ENCODE measurements at regions not wholly inside any gene's neighbourhood (a gene's known extent, or its start where the extent isn't known, plus 50 kb on each side); places are given as distances from the start of the nearest gene placed in this dataset.

DNA sequence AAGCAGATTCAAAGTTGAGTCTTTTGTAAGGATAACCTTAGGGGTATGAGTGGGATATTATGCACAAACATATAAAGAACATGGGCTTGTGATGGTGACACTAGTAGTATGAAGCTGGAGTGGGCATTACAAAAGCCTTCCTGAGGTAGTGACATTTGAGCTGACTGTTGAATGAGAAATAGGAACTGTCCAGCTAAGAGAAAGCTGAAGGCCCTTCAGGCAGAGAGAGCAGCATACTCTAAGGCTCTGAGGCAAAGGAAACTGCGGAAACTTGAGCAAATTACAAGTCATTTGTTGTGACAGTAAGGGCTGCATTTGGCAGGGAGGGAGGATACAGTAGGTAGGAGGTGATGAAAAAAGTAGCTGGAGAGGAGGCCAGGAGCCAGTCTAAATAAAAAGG lies 190.7 kb upstream of the CD96 start:
- DNase-seq (ENCODE audit: low read depth, low spot score): no peak

GRCh38 chr3:111352585-111352984 lies 189.4 kb upstream of the CD96 start:
- no peak for DNase-seq (ENCODE audit: low read depth, low spot score)

- DNase-seq (ENCODE audit: low read depth, low spot score): no peak
Observed at GRCh38 chr3:111359261-111360030, 182.6 kb upstream of the CD96 start.

- no peak for DNase-seq (ENCODE audit: low read depth, low spot score)
Observed at GRCh38 chr3:111362381-111363009, 179.5 kb upstream of the CD96 start.

DNA sequence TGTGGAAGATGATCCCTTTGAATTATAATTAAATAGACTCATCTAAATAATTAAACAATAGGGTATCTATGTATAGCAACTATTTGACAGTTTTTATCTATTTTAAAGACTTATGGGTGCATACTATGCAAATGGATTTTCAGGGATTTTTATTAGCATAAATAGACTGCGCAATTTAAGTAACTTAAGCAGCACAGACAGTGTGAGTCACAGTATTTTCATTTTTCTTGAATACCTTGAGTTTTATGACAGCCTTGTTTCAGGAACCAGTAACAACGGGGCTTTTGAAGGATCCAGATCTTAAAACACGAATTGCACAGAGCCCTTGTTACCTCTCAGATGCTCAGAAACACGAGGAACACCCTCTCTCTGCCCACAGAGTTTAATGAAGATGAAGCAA lies 175.5 kb upstream of the CD96 start:
- no peak for DNase-seq (ENCODE audit: low read depth, low spot score)

- DNase-seq (ENCODE audit: low read depth, low spot score): no peak
Observed at GRCh38 chr3:111368056-111368455, 173.9 kb upstream of the CD96 start.

- DNase-seq (ENCODE audit: low read depth, low spot score): no peak
Observed at GRCh38 chr3:111369958-111370357, 172.0 kb upstream of the CD96 start.

DNA sequence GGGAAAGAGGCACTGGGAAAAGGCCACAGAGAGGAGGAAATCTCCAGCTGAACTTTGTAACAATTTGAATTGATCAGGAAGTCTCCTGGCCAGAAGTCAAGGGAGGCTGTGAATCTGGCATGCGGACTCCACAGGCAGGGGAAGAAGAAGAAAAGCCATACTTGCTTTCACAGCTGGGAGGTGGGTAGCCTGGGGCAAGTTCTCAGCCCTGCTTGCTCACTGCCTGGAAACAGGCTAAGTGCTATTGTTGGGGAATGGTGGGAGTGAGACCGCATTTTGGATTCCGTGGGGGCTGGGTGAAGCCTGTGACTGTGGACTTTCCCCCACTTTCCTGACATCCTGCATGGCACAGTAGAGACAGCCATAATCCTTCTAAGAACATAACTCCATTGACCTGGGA lies 168.8 kb upstream of the CD96 start:
- no peak for DNase-seq (ENCODE audit: low read depth, low spot score)

DNA sequence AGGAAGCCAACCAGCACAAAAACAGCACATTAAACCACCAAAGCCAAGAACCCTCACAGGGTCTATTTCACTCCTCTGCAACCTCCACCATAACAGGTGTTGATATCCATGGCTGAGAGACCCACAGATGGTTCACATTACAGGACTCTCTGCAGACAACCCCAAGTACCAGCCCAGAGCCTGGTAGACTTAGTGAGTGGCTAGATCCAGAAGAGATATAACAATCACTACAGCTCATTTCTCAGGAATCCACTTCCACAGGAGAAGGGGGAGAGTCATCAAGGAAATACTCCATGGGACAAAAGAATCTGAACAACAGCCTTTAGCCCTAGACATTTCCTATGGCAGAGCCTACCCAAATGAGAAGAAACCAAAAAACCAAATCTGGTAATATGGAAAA lies 168.1 kb upstream of the CD96 start:
- no peak for DNase-seq (ENCODE audit: low read depth, low spot score)

GRCh38 chr3:111385971-111386495 lies 156.0 kb upstream of the CD96 start:
- no peak for DNase-seq (ENCODE audit: low read depth, low spot score)

GRCh38 chr3:111392894-111393398 lies 149.1 kb upstream of the CD96 start:
- DNase-seq (ENCODE audit: low read depth, low spot score): no peak

- no peak for DNase-seq (ENCODE audit: low read depth, low spot score)
Observed at GRCh38 chr3:111412656-111413055, 129.3 kb upstream of the CD96 start.

DNA sequence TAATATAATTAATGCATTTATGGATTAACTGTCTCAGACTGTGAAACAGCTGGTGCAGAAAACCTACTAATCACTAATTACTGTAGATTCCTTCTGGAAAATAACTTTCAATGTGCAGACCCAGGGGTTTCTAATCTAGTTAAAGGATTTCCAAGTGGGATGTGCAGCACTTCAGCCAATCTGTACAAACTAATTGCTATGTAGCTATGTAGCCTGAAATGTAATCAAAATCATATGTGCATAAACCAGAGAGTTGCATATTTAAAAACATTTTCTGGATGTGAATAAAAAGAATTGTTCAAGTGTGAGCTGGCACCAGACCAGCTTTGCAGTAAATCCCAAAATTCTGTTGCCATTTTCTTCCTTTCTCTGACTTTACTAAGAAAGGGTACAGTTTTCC lies 127.5 kb upstream of the CD96 start:
- DNase-seq (ENCODE audit: low read depth, low spot score): no peak

DNA sequence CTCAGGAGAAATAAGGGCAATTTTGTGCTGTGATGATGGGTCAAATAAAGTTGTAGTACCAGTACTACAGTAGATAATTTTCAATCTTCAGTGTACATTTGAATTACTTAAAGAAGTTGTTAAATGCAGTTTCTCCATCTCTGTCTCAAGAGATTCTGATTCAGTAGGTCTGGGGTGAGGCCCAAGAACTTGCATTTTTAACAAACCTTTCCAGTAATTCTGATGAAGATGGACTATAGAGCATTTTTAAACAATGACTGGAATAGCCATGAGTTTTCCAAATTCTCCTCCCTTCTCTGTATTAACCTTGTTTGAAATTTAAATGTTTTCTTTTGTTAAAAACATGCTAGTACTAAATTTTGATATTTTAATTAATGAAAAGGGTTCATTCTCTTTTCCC lies 127.0 kb upstream of the CD96 start:
- no peak for DNase-seq (ENCODE audit: low read depth, low spot score)

- DNase-seq (ENCODE audit: low read depth, low spot score): no peak
Observed at GRCh38 chr3:111418391-111418790, 123.6 kb upstream of the CD96 start.

DNA sequence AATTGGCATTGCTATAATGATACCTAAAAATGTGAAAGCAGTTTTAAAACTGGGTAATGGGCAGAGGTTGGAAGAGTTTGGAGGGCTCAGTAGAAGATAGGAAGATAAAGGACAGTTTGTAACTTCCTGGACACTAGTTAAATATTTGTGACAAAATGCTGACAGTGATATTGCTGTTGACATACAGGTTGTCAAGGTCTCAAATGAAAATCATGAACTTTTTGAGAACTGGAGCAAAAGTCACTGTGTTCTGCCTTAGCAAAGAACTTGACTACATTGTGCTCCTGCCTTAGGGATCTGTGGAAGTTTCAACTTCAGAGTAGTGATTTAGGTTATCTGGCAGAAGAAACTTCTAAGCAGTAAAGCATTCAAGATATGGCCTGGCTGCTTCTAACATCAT lies 113.7 kb upstream of the CD96 start:
- no peak for DNase-seq (ENCODE audit: low read depth, low spot score)

DNA sequence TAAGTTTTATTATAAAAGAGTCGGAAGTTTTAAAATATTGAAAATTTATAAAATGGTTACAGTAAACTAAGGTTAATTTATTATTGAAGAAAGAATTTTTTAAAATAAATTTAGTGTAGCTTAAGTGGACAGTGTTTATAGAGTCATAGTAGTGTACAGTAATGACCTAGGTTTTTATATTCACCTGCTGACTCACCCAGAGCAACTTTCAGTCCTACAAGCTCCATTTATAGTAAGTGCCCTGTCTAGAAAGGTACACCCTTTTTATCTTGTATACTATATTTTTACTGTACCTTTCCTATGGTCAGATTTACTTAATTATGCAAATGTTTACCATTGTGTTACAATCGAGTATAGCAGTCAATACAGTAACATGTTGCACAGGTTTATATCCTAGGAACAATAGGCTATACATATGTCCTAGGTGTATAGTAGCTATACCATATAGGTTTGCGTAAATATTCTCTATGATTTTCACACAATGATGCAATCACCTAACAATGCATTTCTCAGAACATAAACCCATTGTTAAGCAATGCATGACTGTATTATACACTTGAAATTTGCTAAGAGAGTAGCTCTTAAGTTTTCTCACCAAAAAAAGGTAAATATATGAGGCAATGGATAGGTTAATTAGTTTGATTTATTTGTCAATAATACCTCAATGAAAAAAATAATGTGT lies 106.9 kb upstream of the CD96 start:
- no peak for DNase-seq (ENCODE audit: low read depth, low spot score)

DNA sequence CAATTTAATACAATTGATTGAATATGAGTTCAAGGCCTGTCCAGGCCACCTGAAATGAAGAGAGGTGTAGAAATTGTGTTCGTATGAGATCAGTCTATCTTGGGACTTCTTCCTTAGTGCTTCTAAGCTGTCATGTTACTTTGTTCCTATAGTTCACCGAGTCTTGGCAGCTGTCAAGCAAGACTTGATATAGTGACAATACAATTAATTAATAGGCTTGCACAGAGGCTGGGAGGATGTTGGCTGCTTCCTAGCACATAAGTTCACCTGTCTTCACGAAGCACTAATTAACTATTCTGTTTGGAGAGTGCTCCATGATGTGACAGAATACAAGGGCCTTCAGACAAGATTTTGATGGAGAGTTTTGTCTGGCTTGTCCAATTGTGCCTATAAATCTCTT lies 103.7 kb upstream of the CD96 start:
- DNase-seq (ENCODE audit: low read depth, low spot score): no peak

DNA sequence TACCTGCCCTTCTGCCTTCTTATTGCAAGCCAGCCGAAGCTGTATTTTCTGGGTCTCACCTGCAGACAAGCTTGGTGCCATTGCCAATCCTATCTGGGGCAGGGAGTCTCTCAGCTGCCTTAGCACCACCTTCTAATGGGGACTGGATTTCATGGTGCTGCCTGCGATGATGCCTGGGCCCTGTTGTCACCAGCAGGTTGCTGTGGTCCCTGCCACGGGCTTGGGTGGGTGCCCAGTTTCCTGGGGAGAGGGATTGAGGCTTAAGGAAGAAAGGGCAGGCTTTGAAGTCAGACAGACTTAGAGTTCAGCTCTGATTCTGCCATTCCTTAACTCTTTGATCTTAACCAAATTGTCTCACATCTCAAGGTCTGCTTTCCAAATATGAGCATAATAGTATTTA lies 87.4 kb upstream of the CD96 start:
- no peak for DNase-seq (ENCODE audit: low read depth, low spot score)

DNA sequence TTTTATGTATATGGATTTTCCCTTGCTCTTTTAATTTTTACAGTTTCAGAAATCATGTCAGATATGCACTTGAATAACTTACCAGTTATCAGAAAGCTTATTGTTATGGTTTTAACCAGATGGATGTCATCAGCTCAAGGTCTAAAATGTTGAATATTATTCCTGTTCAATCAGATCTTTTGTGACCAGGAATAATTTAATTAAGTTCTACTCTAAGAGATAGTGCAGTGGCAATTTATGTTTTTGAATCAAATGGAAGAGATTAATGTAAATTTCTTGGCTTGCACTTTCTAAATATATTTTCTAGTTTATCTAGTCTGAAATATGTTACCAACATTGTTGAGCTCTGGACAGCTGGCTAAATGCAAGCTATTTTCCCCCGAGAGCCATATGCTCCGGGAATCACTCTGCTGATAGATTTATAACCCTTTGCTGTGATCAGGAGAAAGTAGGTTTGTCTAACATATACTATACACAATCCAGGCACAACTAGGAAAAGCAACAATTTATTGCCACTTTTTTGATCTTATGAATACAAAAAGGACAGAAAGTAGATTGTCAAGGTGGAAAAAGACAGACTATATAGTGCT lies 76.8 kb upstream of the CD96 start:
- DNase-seq (ENCODE audit: low read depth, low spot score): no peak

DNA sequence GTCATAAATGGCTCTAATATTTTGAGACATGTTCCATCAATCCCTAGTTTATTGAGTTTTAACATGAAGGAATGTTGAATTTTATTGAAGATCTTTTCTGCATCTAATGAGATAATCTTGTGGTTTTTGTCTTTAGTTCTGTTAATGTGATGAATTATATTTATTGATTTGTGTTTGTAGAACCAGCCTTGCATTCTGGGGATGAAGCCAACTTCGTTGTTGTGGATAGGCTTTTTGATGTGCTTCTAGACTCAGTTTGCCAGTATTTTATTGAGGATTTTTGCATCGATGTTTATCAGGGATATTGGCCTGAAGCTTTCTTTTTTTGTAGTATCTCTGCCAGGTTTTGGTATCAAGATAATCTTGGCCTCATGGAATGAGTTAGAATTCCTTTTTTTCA lies 72.0 kb upstream of the CD96 start:
- no peak for DNase-seq (ENCODE audit: low read depth, low spot score)

DNA sequence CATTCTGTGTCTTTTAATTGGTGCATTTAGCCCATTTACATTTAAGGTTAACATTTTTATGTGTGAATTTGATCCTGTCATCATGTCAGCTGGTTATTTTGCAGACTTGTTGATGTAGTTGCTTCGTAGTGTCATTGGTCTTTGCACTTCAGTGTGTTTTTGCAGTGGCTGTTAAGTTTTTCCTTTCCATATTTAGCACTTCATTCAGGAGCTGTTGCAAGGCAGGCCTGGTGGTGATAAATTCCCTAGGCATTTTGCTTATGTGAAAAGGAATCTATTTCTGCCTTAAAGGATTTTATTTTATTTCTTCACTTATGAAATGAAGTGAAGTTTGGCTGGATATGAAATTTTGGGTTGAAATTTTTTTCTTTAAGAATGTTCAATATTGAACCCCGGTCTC lies 70.2 kb upstream of the CD96 start:
- no peak for DNase-seq (ENCODE audit: low read depth, low spot score)

Data from smooth muscle cell of the brain vasculature (primary cell).